NAMALWA (cell line): ENCODE measurements at regions not wholly inside any gene's neighbourhood (a gene's known extent, or its start where the extent isn't known, plus 50 kb on each side); places are given as distances from the start of the nearest gene placed in this dataset.
A peak's percentile ranks its signal among the peaks of the same experiment; 100 is the strongest.

Experiments used
- DNase-seq: peaks from one replicate; pipeline ENCODE4 v3.0.0-alpha.2; 2015; ENCODE audit warnings: low spot score

DNA sequence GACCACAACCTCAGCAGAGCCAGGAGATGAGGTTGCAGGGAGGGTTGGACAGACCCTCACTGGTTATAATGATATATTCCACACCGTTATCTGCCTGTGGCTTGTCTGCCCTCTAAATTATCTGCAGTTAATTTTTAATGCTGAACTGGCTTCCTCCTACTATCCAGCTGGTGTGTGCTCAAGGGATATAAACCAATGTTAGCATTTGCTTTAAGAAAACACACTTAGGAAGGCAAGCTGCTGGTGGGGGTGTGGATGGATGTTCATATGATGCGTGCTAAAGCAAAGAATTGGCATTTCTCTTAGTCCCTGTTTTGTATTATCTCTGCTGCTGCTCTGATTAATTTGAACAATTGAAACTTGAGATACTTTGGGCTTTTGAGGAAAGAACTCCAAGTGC lies 132.2 kb upstream of the NPVF start:
- no peak for DNase-seq

DNA sequence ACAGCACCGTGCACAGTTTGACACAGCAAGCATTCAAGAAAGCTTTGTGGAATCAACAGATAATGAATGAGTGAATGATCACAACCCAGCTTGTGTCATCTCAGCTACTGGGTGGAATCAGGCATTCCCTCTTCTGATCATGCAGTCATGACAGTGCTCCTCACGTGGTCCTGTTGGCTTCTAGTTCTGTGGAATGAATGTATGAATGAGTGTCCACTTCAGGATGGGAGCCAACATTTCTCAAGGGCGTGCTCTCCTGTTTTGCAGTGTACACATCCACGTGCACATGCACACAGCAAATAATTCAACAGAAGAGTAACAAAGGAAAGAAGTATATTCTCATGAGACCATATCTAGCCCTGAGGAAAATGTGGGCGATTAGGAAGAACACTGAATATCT lies 133.1 kb upstream of the NPVF start:
- no peak for DNase-seq

DNA sequence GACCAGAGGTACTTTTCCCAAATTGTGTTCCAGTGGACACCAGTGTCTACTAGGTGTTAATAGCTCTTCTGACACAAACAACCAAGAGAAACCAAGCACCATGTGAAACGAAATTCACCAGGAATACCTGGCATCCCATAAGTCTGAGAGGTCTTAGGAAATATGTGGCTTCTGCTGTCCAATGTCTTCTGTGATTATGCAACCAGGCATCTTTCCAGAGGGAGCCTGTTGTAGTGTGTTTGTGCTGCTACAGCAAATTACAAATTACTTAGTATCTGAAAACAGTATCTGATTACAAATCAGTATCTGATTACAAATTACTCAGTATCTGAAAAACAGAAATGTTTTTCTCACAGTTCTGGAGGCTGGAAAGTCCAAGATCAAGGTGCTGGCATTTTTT lies 133.6 kb upstream of the NPVF start:
- DNase-seq: no peak

DNA sequence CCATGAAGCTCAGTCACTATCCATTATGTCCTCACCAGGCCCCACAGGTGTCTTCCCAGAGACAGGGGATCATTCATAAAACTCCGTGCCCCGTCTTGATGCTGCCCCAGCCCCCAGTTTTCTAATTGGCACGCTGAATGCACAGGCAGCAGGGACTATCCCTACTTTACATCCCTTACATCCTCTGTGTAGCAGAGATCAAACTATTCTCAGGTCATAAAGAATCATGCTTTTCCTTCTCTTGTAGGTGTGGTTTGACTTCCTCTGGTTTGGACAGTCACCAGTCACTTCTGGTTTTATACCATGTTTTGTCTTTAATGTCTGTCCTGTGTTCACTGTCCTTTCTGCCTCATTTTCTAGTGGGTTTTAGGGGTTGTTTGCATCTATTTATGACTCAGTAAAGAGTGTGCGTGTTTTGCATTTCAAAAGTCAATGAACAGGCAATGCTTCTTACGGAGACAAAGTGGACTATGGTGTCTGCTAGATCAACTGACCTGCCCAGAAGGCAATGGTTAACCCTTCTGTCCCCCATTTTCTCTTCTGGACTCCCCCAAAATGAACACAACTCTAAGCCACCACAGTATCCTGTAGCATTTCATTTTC lies 140.4 kb upstream of the NPVF start:
- DNase-seq: no peak

DNA sequence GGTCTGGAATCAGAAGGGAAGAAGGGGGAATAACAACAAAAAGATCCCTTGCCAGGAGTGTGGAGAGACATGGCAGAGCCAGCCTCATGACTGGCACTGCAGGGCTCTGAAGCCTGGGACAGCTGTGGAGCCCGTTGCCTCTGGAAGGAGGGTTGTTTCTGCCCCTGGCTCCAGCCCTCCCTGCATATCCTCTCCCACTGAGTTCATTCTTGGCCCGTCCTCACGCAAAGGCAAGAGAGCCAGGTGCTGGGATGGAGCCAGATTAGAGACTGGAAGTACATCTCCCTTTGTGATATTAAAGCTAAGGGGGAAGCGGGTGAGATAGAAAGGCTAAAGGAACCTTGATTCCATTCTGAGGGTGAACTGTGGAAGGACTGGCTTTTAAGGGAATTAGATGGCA lies 141.5 kb upstream of the NPVF start:
- no peak for DNase-seq

DNA sequence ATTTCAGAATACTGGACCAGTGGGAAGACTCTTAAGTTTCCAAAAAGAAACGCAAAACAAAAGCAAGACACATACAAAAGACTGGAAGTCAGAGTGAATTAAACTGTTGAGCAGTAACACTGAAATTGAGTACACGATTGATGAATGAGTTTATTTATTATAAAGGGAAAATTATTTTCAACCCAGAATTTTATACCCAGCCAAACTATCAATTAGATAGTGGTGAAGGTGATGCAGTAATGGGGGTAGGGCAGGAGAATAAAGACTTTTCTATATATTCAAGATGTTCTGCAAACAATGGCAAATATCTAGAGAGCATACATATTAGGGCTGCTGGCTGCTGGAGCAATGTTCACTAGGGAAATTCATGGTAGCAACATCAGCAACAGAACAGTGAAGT lies 143.7 kb upstream of the NPVF start:
- no peak for DNase-seq

DNA sequence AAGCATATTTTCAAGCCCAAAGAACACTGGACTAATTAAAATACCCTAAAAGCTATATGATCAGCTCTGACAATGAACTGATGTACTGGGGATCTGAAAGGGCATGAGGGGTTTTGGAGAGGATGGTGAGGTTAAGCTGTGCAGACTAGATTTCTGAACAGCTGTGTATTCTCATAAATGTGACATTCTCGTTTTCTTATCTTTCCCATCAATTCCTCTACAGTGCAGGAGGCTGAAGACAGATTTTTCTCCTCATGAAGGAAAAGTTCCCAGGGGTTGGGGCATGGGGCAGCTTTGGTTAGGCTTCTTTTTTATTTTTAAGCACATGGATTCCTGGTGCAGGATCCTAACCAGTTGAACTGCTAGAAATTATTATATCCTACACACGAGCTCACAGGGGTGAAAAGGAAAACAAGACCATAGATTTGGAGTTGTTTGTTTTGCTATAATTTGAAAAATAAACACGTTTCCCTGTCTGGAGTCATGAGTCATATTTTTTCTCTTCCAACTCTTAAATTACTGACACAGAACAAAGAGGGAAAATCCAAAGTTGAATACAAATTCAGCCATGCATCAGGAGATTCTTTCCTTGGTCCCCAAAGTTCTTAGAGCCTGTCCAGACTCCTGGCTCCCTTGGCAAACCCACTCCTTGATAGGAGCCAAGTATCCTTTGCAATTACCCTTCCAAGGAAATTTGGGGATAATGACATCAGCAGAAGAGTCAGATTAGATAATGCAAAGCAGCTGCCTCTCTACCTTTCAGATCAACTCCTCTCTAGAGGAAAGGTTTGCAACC lies 147.7 kb upstream of the NPVF start:
- DNase-seq: no peak

DNA sequence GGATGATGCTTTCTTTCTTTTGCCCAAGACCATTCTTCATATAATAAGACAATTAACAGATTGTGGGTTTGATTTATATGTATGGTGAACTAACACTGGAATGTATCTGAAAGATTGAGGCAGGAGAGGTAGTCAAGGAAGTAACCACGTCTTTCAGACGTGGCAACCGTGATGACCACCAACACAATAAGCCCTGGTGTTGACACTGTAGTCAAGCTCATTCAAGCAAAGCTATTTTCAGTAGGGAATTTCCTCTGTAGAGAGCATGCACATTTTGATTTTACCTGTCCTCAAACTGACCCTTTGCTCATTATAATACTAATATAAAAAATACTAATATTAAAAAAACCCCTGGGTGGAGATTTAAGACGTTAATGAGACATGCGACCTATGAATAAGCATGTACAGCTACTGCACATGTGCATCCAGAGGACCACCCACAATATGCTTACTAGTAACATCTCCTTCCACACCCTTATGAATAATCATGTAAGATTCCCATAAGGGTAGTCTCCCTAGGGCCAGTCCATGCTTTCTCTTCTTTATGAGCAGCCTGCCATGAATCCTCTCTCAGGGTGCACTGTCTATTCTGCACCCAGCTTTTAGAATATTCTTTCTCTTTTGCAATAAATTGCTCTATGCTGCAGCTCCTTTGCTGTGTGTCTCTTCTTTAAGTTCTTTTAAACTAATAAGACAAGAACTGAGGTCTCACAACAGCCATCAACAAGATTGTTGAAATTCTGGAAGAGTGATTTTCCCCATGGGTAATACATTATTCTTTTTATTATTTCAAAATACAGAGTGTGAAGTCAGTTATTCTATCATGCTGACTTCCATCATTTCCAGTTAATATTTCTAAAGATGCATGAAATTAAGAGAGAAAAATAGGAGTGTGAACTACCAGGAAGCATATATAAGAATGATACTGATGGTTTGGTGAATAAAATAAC lies 151.3 kb upstream of the NPVF start:
- DNase-seq: no peak

DNA sequence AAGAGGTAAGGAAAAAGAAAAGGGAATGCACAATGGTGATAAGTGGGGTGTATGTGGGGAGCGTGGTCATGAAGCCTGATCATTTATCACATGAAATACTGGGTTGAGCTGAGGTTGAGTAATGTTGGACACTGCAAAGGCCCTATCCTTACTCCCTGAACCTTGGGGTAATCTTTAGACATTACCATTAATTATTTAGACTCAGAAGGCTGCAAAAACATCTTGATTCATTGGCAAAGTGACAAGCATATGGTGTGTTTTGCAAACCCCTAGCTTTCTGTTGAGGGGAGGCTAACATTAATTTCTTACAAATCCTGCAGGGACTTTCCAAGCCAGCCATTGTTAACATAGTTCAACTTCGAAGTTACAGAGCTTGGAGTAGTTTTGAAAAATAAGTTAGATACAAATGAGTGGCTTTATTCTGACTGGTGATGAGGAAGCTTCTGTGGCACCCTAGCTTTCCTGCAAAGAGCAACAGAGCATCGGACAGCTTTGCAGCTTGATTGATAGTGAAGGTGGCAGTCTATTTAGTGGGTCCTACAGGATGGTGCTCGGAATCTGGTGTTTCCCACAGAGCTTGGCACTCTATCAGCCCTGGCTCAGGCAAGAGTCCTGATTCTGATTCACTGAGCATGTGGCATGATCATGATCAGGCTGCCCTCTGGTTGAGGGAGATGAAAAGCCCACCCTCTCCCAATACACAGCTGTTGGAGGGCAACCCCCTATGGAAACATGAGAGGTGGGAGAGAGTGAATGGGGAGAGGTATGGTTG lies 153.7 kb upstream of the NPVF start:
- no peak for DNase-seq

DNA sequence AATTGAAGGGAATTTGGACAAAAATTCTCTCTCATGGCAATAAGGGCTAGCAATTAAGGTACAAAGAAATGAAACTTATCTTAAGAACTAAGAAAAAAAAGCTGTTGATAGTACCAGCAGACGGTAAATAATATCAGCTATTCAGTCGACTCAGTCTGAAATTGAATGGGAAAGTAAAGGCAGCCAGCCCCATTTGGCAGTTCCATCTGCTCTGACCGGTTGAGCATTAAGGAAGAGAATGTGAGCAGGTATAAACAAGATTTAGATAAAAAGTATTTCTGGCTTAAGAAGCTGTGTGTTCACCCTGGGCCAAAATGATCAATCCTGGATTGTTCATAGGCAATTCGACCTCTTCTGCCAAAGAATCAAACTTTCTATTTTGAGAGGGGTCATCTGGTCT lies 154.6 kb upstream of the NPVF start:
- DNase-seq: no peak

DNA sequence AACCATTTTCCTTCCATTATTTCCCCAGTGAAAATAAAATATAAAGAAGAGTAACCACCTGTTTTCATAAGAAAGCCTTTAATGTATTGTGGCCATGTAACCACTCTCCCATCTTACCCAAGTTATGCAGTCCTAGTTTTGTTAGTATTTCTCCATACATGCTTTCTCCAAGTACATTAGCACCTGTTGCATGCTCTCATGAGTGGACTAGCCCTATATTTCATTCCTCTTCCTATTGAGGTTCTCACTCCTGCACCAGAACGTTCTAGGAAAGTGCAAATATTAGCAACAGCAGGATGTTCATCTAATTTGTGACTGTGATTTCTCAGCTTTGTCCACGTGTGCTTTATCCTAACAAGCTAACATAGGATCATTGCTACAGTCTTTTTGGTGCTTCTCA lies 155.1 kb upstream of the NPVF start:
- DNase-seq: no peak

DNA sequence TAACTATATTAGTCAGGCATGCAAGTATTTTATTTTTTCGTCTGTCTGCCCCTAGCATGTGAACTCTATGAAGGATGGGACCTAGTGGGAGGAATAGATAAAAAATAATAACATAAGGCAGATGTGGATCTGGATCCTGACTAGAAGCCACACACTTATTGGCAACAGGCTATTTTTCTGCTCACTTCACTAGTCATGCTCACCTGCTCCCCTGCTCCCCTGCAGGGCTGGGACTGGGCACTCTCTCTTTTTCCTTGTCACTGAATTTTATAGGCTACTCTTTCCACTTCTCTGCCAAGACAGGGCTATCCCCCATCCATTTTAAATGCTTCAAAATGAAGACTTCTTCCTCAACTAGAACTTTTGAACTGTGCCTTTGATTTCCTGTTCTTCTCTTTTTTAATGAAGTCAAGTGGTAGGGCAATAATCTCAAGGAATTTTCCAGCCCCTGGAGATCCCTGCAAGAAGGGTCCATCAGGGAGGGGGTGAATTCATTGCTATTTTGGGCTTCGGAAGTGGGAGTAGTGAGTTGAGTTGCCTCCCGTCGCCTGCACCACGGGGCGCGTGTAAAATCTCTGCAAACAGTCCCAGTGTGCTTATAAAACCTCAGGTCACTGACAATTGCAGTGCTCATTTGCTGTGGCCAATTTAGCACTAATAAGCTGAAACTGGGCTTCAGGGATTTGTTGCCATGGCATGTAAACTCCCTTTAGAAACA lies 156.7 kb upstream of the NPVF start:
- DNase-seq: no peak

DNA sequence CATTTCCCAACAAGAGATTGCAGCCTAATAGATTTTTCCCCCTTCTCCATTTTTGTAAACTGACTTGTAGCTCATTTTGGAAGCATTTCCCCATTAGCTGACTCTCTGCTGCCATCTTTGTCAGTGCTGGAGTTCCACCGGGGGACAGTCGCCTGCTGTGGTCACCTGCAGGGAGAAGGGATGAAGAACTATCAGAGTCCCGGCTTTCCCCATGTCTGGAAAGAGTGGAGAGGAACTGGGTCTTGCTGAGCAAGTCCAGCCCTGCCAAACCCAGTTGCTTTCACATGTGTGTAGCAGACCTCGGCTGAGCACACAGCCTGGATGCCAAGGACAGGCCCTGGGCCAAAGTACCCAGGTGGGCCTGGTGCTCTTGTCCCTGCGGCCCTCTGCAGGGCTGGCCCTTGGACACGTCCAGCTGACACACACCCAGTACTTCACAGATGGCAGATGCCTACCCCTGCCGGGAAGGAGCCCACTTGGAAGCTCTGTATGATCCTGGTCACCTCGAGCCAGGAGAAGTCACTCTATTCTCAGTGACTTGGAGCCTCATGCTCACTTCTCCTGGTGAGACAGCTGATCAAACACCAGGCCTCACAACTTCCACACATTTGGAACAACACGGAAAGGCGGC lies 157.3 kb upstream of the NPVF start:
- no peak for DNase-seq

DNA sequence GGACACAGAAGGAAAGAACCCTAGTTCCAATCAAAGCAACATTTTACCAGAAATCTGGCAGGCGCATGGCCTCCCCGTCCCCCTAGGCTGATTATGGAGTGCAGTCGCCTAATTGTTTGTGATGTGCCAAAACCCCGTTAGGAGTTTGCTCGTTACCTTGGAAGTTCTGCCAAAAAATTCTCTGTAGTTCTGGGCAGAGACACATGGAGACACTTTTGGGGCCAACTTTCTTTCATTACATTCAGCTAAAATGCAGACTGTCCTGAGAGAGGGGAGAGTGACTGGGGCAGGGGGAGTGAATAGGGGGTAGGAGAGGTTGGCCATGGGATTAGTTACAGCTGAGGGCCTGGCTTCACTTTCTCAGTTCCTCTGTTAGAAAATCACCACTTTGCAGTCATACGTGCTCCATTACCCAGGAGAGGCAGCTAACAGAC lies 158.0 kb upstream of the NPVF start:
- no peak for DNase-seq

DNA sequence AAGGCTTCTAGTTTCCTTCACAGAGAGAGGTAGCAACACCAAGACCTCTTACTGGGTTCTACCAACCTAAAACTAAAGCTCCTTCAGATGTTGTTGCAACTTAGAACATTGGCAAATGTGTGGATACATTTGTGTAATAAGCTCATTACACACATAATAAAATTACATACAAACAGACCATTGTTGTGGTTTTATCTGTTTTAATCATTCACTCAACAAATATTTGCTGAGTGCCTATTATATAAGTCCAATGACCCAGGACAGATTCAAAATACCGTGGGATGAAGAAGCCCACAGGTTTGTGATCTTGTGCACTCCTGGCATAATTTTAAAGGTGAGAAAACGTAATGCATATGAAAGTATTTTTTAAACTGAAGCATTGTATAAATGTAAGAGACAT lies 160.4 kb upstream of the NPVF start:
- no peak for DNase-seq

DNA sequence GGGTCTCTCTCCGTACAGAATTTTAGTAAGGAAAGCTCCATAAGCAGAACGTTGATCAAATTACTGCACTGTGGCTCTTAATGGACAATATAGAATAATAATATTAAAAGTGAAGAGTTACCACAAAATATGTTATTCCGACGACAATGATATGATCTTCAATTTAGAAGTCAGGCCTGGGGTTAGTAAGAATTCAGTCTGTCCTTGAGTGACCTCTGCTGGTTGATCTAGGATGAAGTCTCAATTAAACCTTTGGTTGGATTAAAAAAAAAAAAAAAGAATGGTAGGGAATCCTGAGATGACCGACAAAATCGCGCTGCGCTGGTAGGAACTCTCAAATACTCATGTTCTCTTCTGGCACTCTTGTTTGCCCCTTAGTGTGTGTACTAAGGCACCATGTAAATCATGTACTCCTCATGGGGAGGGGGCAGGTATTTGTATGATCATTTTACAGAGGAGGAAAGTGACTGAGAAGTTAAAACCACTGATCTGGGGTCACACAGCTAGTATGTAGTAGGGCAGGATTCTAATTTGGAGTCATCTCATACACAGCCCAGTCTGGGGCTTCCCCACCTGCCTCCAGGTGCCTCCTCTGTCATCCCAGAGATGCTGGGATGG lies 161.3 kb upstream of the NPVF start:
- DNase-seq: peak; percentile 74

DNA sequence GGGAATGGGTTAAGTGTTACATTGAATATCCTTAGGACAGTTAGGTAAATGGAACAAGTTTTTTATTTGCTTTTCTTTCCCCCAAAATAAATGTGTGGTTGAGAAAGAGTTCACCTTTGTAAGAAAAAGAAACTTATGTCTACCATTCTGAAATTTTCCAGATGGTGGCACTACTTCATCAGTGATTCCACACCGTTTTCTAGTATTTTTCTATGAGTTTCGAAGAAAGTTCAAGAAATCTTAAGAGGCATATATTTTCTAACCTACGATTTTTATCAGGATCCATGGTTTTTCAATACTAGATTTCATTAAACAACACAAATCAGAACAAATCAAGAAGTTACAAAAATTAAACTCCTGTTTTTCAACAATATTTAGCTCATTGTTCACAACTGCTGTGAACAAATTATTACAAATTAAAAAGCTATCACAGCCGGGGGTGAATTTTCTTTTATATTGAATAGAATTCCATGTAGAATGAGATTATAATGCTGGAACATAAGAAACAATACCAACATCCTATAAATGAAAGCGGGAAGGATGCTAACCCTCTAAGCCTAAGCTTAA lies 163.1 kb upstream of the NPVF start:
- DNase-seq: peak; percentile 55

DNA sequence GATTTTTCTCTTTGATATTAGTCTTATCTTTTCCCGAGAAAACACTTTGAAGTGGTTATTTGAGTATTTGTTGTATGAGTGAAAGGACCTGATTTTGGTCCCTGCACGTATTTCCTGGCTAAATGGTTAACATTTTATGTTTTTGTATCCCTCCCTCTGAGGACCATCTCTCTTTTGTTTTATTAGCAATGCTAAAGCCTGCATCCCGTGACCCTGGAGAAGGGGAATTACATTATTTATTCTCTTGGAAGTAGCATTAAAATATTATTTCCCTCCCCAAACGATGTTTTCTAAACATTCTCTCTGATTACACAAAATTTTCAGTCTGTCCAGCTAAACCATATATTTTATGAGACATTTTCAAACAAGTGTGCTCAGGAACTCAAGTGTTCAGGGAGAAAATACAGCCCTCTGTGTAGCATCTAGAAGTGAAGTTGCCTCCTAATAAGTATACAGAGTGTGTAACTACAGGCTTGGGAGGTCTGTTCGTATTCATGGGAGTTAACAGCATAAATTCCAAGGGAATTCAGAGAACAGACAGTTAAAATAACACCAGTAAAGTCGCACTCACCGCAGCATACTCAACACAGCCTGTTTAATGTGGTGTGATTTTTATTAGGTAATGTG lies 163.8 kb upstream of the NPVF start:
- no peak for DNase-seq

DNA sequence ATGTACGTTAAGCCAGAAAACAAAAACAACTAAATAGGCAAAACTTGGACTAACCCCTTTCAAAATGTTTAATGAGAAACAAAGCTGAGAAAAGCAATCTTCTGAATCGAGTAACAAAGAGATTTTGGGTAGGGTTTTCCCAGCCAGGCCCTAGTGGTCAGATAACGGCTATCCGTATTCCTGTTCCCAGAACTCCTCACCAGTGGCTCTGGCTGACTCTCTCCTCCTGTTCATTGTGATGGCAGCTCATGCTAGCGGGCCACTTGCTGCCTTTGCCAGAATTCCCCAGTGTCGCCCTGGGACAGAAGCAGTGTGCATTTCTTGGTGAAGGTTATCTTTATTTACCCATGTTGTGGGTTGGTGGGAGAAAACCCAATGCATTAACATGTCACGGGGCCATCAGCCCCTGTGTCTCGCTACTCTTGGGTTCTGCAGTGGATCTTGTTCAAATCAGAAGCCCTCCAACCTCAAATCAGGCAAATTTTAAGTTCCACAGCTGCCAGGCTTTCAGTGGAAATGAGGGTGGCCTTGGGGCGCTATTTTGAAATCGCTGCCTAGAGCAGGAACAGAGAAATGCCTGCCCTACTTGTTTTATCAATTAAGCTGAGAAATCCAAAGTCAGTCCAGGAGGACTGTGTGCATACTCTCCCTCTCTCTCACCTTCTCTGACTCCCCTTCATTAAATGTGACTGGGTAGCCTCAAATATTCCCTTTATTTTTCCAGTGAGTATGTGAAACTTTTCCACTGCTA lies 164.5 kb upstream of the NPVF start:
- DNase-seq: no peak
